GM12878 (cell line): ENCODE measurements at regions not wholly inside any gene's neighbourhood (a gene's known extent, or its start where the extent isn't known, plus 50 kb on each side); places are given as distances from the start of the nearest gene placed in this dataset.

Source experiments
- ATAC-seq: fragments of 200-7000 bp; cut with Tn5 transposase; 3 replicates; pipeline ENCODE4 v1.9.1; 2020; ENCODE audit warnings: mild to moderate bottlenecking, moderate library complexity
- BruUV-seq: library from RNA; stranded (reverse); fragments of 400-500 nt; replicated peaks from 2 replicates; lab custom pipeline; 2021; lab: Mats Ljungman, UMichigan
- CTCF ChIA-PET: fragments of 300-600 bp; sonication (Branson Sonifier 250); formaldehyde crosslinking; extraction: SDS; loops from one replicate; lab custom pipeline; 2021; ENCODE audit warnings: inconsistent platforms; lab: Yijun Ruan, JAX
- POLR2A ChIA-PET: fragments of 350-600 bp; formaldehyde crosslinking; extraction: SDS; loops from one replicate; lab custom pipeline; 2021; ENCODE audit warnings: inconsistent platforms; lab: Charles Lee
- RAD21 ChIA-PET: fragments of 300-600 bp; sonication (Branson Sonifier 250); formaldehyde crosslinking; loops from one replicate; lab custom pipeline; 2023; ENCODE audit warnings: antibody characterized with exemption; ENCODE audit not compliant: unreplicated experiment; lab: Charles Lee
- SMC1A ChIA-PET: fragments of 300-600 bp; sonication (Branson Sonifier 250); formaldehyde crosslinking; loops from one replicate; lab custom pipeline; 2023; ENCODE audit not compliant: unreplicated experiment, uncharacterized antibody; lab: Charles Lee
- DNase-seq: peaks from one replicate; pipeline ENCODE4 v3.0.0-alpha.2; 2011; ENCODE audit warnings: low read depth, low spot score
- FAIRE-seq: peaks from 3 replicates; lab custom pipeline; 2011; peaks lifted over from hg19 to GRCh38; lab: Jason Lieb, UNC
- H2AFZ ChIP-seq: 2 replicates; pipeline ENCODE4 v1.6.0; 2011; ENCODE audit warnings: low read depth, low read length, control low read depth; ENCODE audit not compliant: control insufficient read depth
- H3K27ac ChIP-seq: 2 replicates; pipeline ENCODE4 v1.5.1; 2011; ENCODE audit warnings: control low read depth; ENCODE audit not compliant: control insufficient read depth, insufficient read depth
- H3K27me3 ChIP-seq, 2 experiments: replicated peaks in 1 of 2; 2 replicates each; pipeline versions ENCODE4 v1.6.0 to v1.6.1; 2011; ENCODE audit warnings: low read length in 1 of 2; ENCODE audit not compliant: control insufficient read depth in 2 of 2, insufficient read depth in 2 of 2
- H3K36me3 ChIP-seq, 2 experiments: 2 replicates each; pipeline ENCODE4 v1.5.1; 2011; ENCODE audit warnings: low read length in 1 of 2; ENCODE audit not compliant: control insufficient read depth in 2 of 2, insufficient read depth in 2 of 2
- H3K4me1 ChIP-seq: 2 replicates; pipeline ENCODE4 v1.6.1; 2011; ENCODE audit warnings: mild to moderate bottlenecking, low read length, moderate library complexity, mixed read lengths; ENCODE audit not compliant: control insufficient read depth, insufficient read depth
- H3K4me2 ChIP-seq: 2 replicates; pipeline ENCODE4 v1.6.0; 2011; ENCODE audit warnings: control low read depth; ENCODE audit not compliant: control insufficient read depth, insufficient read depth
- H3K4me3 ChIP-seq: fragments of 200-600 bp; sonication (generic); 2 replicates; pipeline ENCODE4 v1.5.1; 2016
- H3K79me2 ChIP-seq: 2 replicates; pipeline ENCODE4 v1.6.0; 2011; ENCODE audit warnings: low read length; ENCODE audit not compliant: control insufficient read depth, insufficient read depth
- H3K9ac ChIP-seq: 2 replicates; pipeline ENCODE4 v1.8.0; 2011; ENCODE audit warnings: low read length, control low read depth, mixed read lengths; ENCODE audit not compliant: control insufficient read depth, insufficient read depth
- H3K9me3 ChIP-seq: replicated peaks from 3 replicates; pipeline ENCODE4 v1.5.1; 2011; ENCODE audit warnings: mild to moderate bottlenecking, low read length; ENCODE audit not compliant: control insufficient read depth, insufficient read depth
- H4K20me1 ChIP-seq: 2 replicates; pipeline ENCODE4 v1.6.0; 2011; ENCODE audit not compliant: control insufficient read depth, insufficient read depth
- EZH2 ChIP-seq: IDR thresholded peaks from 2 replicates; pipeline ENCODE4 v1.6.1; 2012; ENCODE audit warnings: low read depth, mild to moderate bottlenecking, control low read depth, inconsistent platforms, low read length, borderline replicate concordance; ENCODE audit not compliant: control insufficient read depth
- FOS ChIP-seq: IDR thresholded peaks from 3 replicates; pipeline ENCODE4 v1.6.1; 2011; ENCODE audit warnings: borderline replicate concordance; ENCODE audit not compliant: insufficient read length; ENCODE audit errors: extremely low read depth
- SREBF1 ChIP-seq: IDR thresholded peaks from 2 replicates; pipeline ENCODE4 v1.6.1; 2012; ENCODE audit warnings: mild to moderate bottlenecking, low read length
- ZNF207 ChIP-seq: fragments of 450-650 bp; IDR thresholded peaks from 2 replicates; pipeline ENCODE4 v1.6.1; 2014; ENCODE audit warnings: antibody characterized with exemption, mild to moderate bottlenecking, borderline replicate concordance
- ZZZ3 ChIP-seq: IDR thresholded peaks from 2 replicates; pipeline ENCODE4 v1.6.1; 2011; ENCODE audit warnings: low read depth; ENCODE audit not compliant: control insufficient read depth, insufficient read length
- WGBS: methylation state at CpG from one replicate; pipeline ENCODE4 v1.1.6; 2016; ENCODE audit warnings: low lambda C conversion rate; ENCODE audit not compliant: insufficient replicate concordance, insufficient coverage; ENCODE audit errors: missing lambda C conversion rate; 5-methylcytosine and 5-hydroxymethylcytosine counted together
- in situ Hi-C: fragments of 300-500 bp; cut with MboI; formaldehyde crosslinking; loops from 9 replicates; pipeline ENCODE4 v1.14.3; 2018; ENCODE audit warnings: mixed read lengths
- intact Hi-C: fragments of 100-400 bp; cut with micrococcal nuclease; formaldehyde crosslinking; loops from one replicate; pipeline ENCODE4 v1.14.2; 2022; ENCODE audit not compliant: unreplicated experiment
- TF ChIP-seq, protein P1 (sequence below): fragments of 450-650 bp; IDR thresholded peaks from 2 replicates; pipeline ENCODE4 v1.6.1; 2017; ENCODE audit warnings: low read depth, mild to moderate bottlenecking, moderate library complexity
- TF ChIP-seq, protein P2 (sequence below): fragments of 450-650 bp; formaldehyde crosslinking; IDR thresholded peaks from 2 replicates; pipeline ENCODE4 v1.4.0; 2022; ENCODE audit warnings: mild to moderate bottlenecking, moderate library complexity

DNA sequence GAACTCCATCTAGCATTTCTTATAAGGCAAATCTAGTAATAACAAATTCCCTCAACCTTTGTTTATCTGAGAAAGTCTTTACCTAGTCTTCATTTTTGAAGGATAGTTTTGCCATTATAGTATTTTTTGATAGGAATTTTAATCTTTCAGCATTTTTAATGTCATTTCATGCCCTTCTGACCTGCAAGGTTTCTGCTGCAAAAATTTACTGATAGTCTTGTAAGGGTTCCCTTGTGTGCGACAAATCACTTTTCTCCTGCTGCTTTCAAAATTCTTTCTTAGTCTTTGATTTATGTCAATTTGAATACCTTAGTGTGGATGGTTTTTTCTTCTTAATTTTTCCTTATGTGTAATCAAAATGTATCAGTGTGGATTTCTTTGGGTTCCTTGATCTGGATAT is 297.5 kb upstream of the FAM78B start (continued):
- TF ChIP-seq, protein P1, sequence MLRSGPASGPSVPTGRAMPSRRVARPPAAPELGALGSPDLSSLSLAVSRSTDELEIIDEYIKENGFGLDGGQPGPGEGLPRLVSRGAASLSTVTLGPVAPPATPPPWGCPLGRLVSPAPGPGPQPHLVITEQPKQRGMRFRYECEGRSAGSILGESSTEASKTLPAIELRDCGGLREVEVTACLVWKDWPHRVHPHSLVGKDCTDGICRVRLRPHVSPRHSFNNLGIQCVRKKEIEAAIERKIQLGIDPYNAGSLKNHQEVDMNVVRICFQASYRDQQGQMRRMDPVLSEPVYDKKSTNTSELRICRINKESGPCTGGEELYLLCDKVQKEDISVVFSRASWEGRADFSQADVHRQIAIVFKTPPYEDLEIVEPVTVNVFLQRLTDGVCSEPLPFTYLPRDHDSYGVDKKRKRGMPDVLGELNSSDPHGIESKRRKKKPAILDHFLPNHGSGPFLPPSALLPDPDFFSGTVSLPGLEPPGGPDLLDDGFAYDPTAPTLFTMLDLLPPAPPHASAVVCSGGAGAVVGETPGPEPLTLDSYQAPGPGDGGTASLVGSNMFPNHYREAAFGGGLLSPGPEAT, result no peak
- TF ChIP-seq SREBF1, result no peak
- no peak for TF ChIP-seq EZH2
- no peak for TF ChIP-seq FOS

DNA sequence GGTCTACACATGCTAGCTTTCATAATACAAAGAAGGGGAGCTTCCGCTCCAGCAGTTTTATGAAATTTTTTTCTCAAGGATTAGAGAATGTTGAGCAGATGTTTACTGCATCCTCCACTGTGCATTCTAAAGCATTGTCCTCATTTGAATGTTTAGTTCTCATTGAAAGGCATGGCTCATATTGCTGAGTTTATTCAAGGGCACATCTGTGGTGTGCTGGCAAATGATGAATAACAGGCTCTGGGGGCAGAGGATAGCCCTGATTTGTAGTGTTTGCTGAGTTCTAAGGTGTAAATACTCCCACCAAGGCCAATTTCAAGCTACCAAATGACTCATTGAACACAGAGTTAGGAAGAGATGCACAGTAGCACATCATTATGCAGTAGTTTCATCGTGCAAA is 303.2 kb upstream of the FAM78B start:
- FAIRE-seq (no peak), DNase-seq (no peak), ATAC-seq (no peak)
- in situ Hi-C loops, result no loop called here
- ChIA-PET CTCF (interaction anchor here (0.9 to 1.2 kb wide), 2 partner anchors 9 to 372 kb away, joined by 3 read pairs; no protein-coding TSS in a partner anchor), SMC1A (interaction anchor here (2.0 kb wide), 1 partner anchor 9 kb away, joined by 7 read pairs; no protein-coding TSS in a partner anchor), RAD21 (no interaction called here), POLR2A (no interaction called here)
- 65% methylated on average over 2 of the region's 2 CpGs for WGBS
- no peaks in the 10 kb centered on the region for H3K36me3 ChIP-seq
- no peak overlapping the region for H3K27ac ChIP-seq
- no peaks in the 10 kb centered on the region for H3K27me3 ChIP-seq
- no TSS peak for BruUV-seq
- H4K20me1 ChIP-seq, result no peaks in the 10 kb centered on the region
- H3K4me1 ChIP-seq, result no peaks in the 10 kb centered on the region
- intact Hi-C loops, result loop anchor here (10.0 kb wide), 2 partner anchors 305 to 755 kb away; partner anchors contain the start of gene FAM78B
- no peak overlapping the region for H3K4me3 ChIP-seq
- TF ChIP-seq, protein P2, sequence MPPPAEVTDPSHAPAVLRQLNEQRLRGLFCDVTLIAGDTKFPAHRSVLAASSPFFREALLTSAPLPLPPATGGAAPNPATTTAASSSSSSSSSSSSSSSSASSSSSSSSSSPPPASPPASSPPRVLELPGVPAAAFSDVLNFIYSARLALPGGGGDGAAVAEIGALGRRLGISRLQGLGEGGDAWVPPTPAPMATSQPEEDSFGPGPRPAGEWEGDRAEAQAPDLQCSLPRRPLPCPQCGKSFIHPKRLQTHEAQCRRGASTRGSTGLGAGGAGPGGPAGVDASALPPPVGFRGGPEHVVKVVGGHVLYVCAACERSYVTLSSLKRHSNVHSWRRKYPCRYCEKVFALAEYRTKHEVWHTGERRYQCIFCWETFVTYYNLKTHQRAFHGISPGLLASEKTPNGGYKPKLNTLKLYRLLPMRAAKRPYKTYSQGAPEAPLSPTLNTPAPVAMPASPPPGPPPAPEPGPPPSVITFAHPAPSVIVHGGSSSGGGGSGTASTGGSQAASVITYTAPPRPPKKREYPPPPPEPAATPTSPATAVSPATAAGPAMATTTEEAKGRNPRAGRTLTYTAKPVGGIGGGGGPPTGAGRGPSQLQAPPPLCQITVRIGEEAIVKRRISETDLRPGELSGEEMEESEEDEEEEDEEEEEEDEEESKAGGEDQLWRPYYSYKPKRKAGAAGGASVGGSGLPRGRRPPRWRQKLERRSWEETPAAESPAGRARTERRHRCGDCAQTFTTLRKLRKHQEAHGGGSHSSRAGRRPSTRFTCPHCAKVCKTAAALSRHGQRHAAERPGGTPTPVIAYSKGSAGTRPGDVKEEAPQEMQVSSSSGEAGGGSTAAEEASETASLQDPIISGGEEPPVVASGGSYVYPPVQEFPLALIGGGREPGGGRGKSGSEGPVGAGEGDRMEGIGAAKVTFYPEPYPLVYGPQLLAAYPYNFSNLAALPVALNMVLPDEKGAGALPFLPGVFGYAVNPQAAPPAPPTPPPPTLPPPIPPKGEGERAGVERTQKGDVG, result no peak
- TF ChIP-seq ZNF207 (no peak), ZZZ3 (no peak)
- H3K79me2 ChIP-seq, result no peaks in the 10 kb centered on the region
- no peaks in the 10 kb centered on the region for H3K9me3 ChIP-seq
- no peak overlapping the region for H2AFZ ChIP-seq
- H3K9ac ChIP-seq, result no peak overlapping the region
- no peak overlapping the region for H3K4me2 ChIP-seq
